ENCODE measurements at regions not wholly inside any gene's neighbourhood (a gene's known extent, or its start where the extent isn't known, plus 50 kb on each side); places are given as distances from the start of the nearest gene placed in this dataset.

- TF ChIP-seq CTCF (conservative IDR thresholded peaks at IDR 0.05 in 1 of 2, IDR thresholded peaks at IDR 0.05 in 1 of 2; ENCODE audit: low read depth in 1 of 2, low read length in 2 of 2) (no peak), EZH2 (IDR thresholded peaks at IDR 0.05; ENCODE audit: low read length, missing control alignments) (no peak)
Observed at GRCh38 chr5:143570989-143571388, 167.5 kb upstream of the NR3C1 start.

Measured in fibroblast of lung (primary cell).